Cerebellar cortex (tissue), 1 donor: ENCODE measurements at regions not wholly inside any gene's neighbourhood (a gene's known extent, or its start where the extent isn't known, plus 50 kb on each side); places are given as distances from the start of the nearest gene placed in this dataset.
"Not testable (repeated sequence)": the region's sequence is repeated elsewhere in the genome, so short reads cannot be mapped to it uniquely, and the experiment has no call there.

Experiments used
- DNase-seq: peaks from one replicate; pipeline ENCODE4 v3.0.0-alpha.2; 2015; ENCODE audit warnings: low spot score

GRCh38 chr7:56219017-56219416 lies 102.8 kb upstream of the NUPR2 start:
- DNase-seq, result no peak

- no peak for DNase-seq
Observed at GRCh38 chr7:56218510-56218909, 102.3 kb upstream of the NUPR2 start.

- DNase-seq, result no peak
Observed at GRCh38 chr7:56213574-56213973, 97.4 kb upstream of the NUPR2 start.

GRCh38 chr7:56206420-56206819 lies 90.2 kb upstream of the NUPR2 start:
- DNase-seq, result no peak

GRCh38 chr7:56199639-56200038 lies 83.4 kb upstream of the NUPR2 start:
- no peak for DNase-seq

GRCh38 chr7:56196195-56196594 lies 80.0 kb upstream of the NUPR2 start:
- DNase-seq, result not testable (repeated sequence)

- DNase-seq, result no peak
Observed at GRCh38 chr7:56188823-56189346, 72.7 kb upstream of the NUPR2 start.

- no peak for DNase-seq
Observed at GRCh38 chr7:56188376-56188775, 72.2 kb upstream of the NUPR2 start.

- no peak for DNase-seq
Observed at GRCh38 chr7:56181010-56181409, 64.8 kb upstream of the NUPR2 start.

- DNase-seq, result no peak
Observed at GRCh38 chr7:56175771-56176170, 59.6 kb upstream of the NUPR2 start.

- no peak for DNase-seq
Observed at GRCh38 chr7:56174875-56175760, 58.9 kb upstream of the NUPR2 start.

GRCh38 chr7:56174346-56174874 lies 58.2 kb upstream of the NUPR2 start:
- no peak for DNase-seq
